GM12878 (cell line): ENCODE measurements at regions not wholly inside any gene's neighbourhood (a gene's known extent, or its start where the extent isn't known, plus 50 kb on each side); places are given as distances from the start of the nearest gene placed in this dataset.

Experiments
- ATAC-seq: fragments of 200-7000 bp; cut with Tn5 transposase; 3 replicates; pipeline ENCODE4 v1.9.1; 2020; ENCODE audit warnings: mild to moderate bottlenecking, moderate library complexity
- BruUV-seq: library from RNA; stranded (reverse); fragments of 400-500 nt; replicated peaks from 2 replicates; lab custom pipeline; 2021; lab: Mats Ljungman, UMichigan
- CTCF ChIA-PET: fragments of 300-600 bp; sonication (Branson Sonifier 250); formaldehyde crosslinking; extraction: SDS; loops from one replicate; lab custom pipeline; 2021; ENCODE audit warnings: inconsistent platforms; lab: Yijun Ruan, JAX
- POLR2A ChIA-PET: fragments of 350-600 bp; formaldehyde crosslinking; extraction: SDS; loops from one replicate; lab custom pipeline; 2021; ENCODE audit warnings: inconsistent platforms; lab: Charles Lee
- RAD21 ChIA-PET: fragments of 300-600 bp; sonication (Branson Sonifier 250); formaldehyde crosslinking; loops from one replicate; lab custom pipeline; 2023; ENCODE audit warnings: antibody characterized with exemption; ENCODE audit not compliant: unreplicated experiment; lab: Charles Lee
- SMC1A ChIA-PET: fragments of 300-600 bp; sonication (Branson Sonifier 250); formaldehyde crosslinking; loops from one replicate; lab custom pipeline; 2023; ENCODE audit not compliant: unreplicated experiment, uncharacterized antibody; lab: Charles Lee
- DNase-seq: peaks from one replicate; pipeline ENCODE4 v3.0.0-alpha.2; 2011; ENCODE audit warnings: low read depth, low spot score
- FAIRE-seq: peaks from 3 replicates; lab custom pipeline; 2011; peaks lifted over from hg19 to GRCh38; lab: Jason Lieb, UNC
- H2AFZ ChIP-seq: 2 replicates; pipeline ENCODE4 v1.6.0; 2011; ENCODE audit warnings: low read depth, low read length, control low read depth; ENCODE audit not compliant: control insufficient read depth
- H3K27ac ChIP-seq: 2 replicates; pipeline ENCODE4 v1.5.1; 2011; ENCODE audit warnings: control low read depth; ENCODE audit not compliant: control insufficient read depth, insufficient read depth
- H3K27me3 ChIP-seq, 2 experiments: replicated peaks in 1 of 2; 2 replicates each; pipeline versions ENCODE4 v1.6.0 to v1.6.1; 2011; ENCODE audit warnings: low read length in 1 of 2; ENCODE audit not compliant: control insufficient read depth in 2 of 2, insufficient read depth in 2 of 2
- H3K36me3 ChIP-seq, 2 experiments: 2 replicates each; pipeline ENCODE4 v1.5.1; 2011; ENCODE audit warnings: low read length in 1 of 2; ENCODE audit not compliant: control insufficient read depth in 2 of 2, insufficient read depth in 2 of 2
- H3K4me1 ChIP-seq: 2 replicates; pipeline ENCODE4 v1.6.1; 2011; ENCODE audit warnings: mild to moderate bottlenecking, low read length, moderate library complexity, mixed read lengths; ENCODE audit not compliant: control insufficient read depth, insufficient read depth
- H3K4me2 ChIP-seq: 2 replicates; pipeline ENCODE4 v1.6.0; 2011; ENCODE audit warnings: control low read depth; ENCODE audit not compliant: control insufficient read depth, insufficient read depth
- H3K4me3 ChIP-seq: fragments of 200-600 bp; sonication (generic); 2 replicates; pipeline ENCODE4 v1.5.1; 2016
- H3K79me2 ChIP-seq: 2 replicates; pipeline ENCODE4 v1.6.0; 2011; ENCODE audit warnings: low read length; ENCODE audit not compliant: control insufficient read depth, insufficient read depth
- H3K9ac ChIP-seq: 2 replicates; pipeline ENCODE4 v1.8.0; 2011; ENCODE audit warnings: low read length, control low read depth, mixed read lengths; ENCODE audit not compliant: control insufficient read depth, insufficient read depth
- H3K9me3 ChIP-seq: replicated peaks from 3 replicates; pipeline ENCODE4 v1.5.1; 2011; ENCODE audit warnings: mild to moderate bottlenecking, low read length; ENCODE audit not compliant: control insufficient read depth, insufficient read depth
- H4K20me1 ChIP-seq: 2 replicates; pipeline ENCODE4 v1.6.0; 2011; ENCODE audit not compliant: control insufficient read depth, insufficient read depth
- CTCF ChIP-seq, 3 experiments: IDR thresholded peaks in 2 of 3; conservative IDR thresholded peaks in 1 of 3; 2 replicates each; pipeline ENCODE4 v1.5.1; 2011; ENCODE audit warnings: low read depth in 3 of 3, low read length in 3 of 3, mild to moderate bottlenecking in 3 of 3, control low read depth in 2 of 3, moderate library complexity in 2 of 3, inconsistent platforms in 1 of 3, mixed read lengths in 1 of 3; ENCODE audit not compliant: control insufficient read depth in 2 of 3, insufficient read depth in 1 of 3; ENCODE audit errors: extremely low read depth in 1 of 3
- EZH2 ChIP-seq: IDR thresholded peaks from 2 replicates; pipeline ENCODE4 v1.6.1; 2012; ENCODE audit warnings: low read depth, mild to moderate bottlenecking, control low read depth, inconsistent platforms, low read length, borderline replicate concordance; ENCODE audit not compliant: control insufficient read depth
- PKNOX1 ChIP-seq: fragments of 450-650 bp; IDR thresholded peaks from 2 replicates; pipeline ENCODE4 v1.6.1; 2016; ENCODE audit warnings: mild to moderate bottlenecking
- SREBF1 ChIP-seq: IDR thresholded peaks from 2 replicates; pipeline ENCODE4 v1.6.1; 2012; ENCODE audit warnings: mild to moderate bottlenecking, low read length
- ZBTB11 ChIP-seq: fragments of 450-650 bp; formaldehyde crosslinking; IDR thresholded peaks from 2 replicates; pipeline ENCODE4 v1.5.0; 2022; ENCODE audit warnings: mild to moderate bottlenecking, missing genetic modification characterization
- WGBS: methylation state at CpG from one replicate; pipeline ENCODE4 v1.1.6; 2016; ENCODE audit warnings: low lambda C conversion rate; ENCODE audit not compliant: insufficient replicate concordance, insufficient coverage; ENCODE audit errors: missing lambda C conversion rate; 5-methylcytosine and 5-hydroxymethylcytosine counted together
- in situ Hi-C: fragments of 300-500 bp; cut with MboI; formaldehyde crosslinking; loops from 9 replicates; pipeline ENCODE4 v1.14.3; 2018; ENCODE audit warnings: mixed read lengths
- intact Hi-C: fragments of 100-400 bp; cut with micrococcal nuclease; formaldehyde crosslinking; loops from one replicate; pipeline ENCODE4 v1.14.2; 2022; ENCODE audit not compliant: unreplicated experiment

- Histone ChIP-seq H2AFZ (no peak overlapping the region), H3K9me3 (no peaks in the 10 kb centered on the region; the same call in 2 of the 3 replicates), H3K9ac (no peak overlapping the region), H3K4me1 (no peaks in the 10 kb centered on the region), H3K4me3 (no peak overlapping the region), H3K4me2 (no peak overlapping the region), H3K27me3 (peaks cover 0 to 1% of the 10 kb centered on the region in 2 experiments; a peak in 3 of 4 replicates), H3K36me3 (no peaks in the 10 kb centered on the region), H3K79me2 (no peaks in the 10 kb centered on the region), H4K20me1 (no peaks in the 10 kb centered on the region), H3K27ac (no peak overlapping the region)
- ATAC-seq (no peak), DNase-seq (no peak), FAIRE-seq (no peak)
- ChIA-PET CTCF (no interaction called here), RAD21 (no interaction called here), SMC1A (interaction anchor here (1.7 kb wide), 1 partner anchor 10 kb away, joined by 4 read pairs; no protein-coding TSS in a partner anchor), POLR2A (no interaction called here)
- in situ Hi-C loops (no loop called here), intact Hi-C loops (no loop called here)
- TF ChIP-seq EZH2 (no peak), SREBF1 (no peak), ZBTB11 (CRISPR knock-in tag) (no peak), PKNOX1 (no peak), CTCF (IDR thresholded peaks at IDR 0.05 in 2 of 3, conservative IDR thresholded peaks at IDR 0.05 in 1 of 3; ENCODE audit: control insufficient read depth in 2 of 3, extremely low read depth in 1 of 3, insufficient read depth in 1 of 3, low read depth in 3 of 3, low read length in 3 of 3) (no peak)
- no TSS peak for BruUV-seq
- 39% methylated on average over 3 of the region's 3 CpGs for WGBS
Observed at GRCh38 chr1:38614861-38615260, 244.7 kb downstream of the RRAGC start.
